ENCODE measurements at regions not wholly inside any gene's neighbourhood (a gene's known extent, or its start where the extent isn't known, plus 50 kb on each side); places are given as distances from the start of the nearest gene placed in this dataset.

GRCh38 chr3:86303935-86304334, 687.0 kb downstream of the VGLL3 start:
- TF ChIP-seq EZH2 (IDR thresholded peaks at IDR 0.05; ENCODE audit: insufficient read depth, poor library complexity, severe bottlenecking) (no peak), EZH2phosphoT487 (IDR thresholded peaks at IDR 0.05; ENCODE audit: insufficient read depth, low read depth) (no peak)

Measured in GM23248 (cell line).